GM21526 (cell line): ENCODE measurements at regions not wholly inside any gene's neighbourhood (a gene's known extent, or its start where the extent isn't known, plus 50 kb on each side); places are given as distances from the start of the nearest gene placed in this dataset.
"Not testable (repeated sequence)": the region's sequence is repeated elsewhere in the genome, so short reads cannot be mapped to it uniquely, and the experiment has no call there.

Source experiments
- ATAC-seq: cut with Tn5 transposase; IDR thresholded peaks from one replicate; pipeline ENCODE4 v1.9.1; 2021; ENCODE audit warnings: moderate library complexity; ENCODE audit not compliant: unreplicated experiment, low FRiP score

- ATAC-seq, result no peak
Measured at GRCh38 chr1:192475970-192476369, 99.6 kb upstream of the RGS1 start.

DNA sequence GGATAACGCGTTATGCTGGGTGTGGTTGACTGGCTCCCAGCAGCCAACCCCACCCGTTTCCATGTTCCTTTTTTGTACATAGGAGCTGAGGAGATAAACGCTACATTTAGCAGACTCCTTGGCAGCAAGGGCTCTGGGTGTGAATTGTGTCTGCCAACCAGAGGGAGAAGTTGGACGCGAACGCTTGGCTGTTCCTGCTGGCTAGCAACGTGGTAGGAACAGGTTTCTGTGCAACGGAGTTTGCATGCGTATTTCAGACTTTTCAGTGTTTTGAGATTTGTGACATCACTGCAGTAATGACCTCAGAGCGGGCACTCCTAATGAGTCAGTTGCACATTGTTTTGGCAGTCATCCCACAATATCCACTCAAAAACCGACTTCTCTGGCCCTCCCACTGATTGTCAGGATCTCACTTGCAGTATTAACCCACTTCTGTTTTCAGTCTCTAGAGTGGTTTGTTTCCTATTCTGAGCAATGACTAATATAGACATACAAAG, 98.7 kb upstream of the RGS1 start:
- peak; percentile 74 for ATAC-seq

- peak; percentile 61 for ATAC-seq
Measured at GRCh38 chr1:192477630-192478029, 97.9 kb upstream of the RGS1 start.

DNA sequence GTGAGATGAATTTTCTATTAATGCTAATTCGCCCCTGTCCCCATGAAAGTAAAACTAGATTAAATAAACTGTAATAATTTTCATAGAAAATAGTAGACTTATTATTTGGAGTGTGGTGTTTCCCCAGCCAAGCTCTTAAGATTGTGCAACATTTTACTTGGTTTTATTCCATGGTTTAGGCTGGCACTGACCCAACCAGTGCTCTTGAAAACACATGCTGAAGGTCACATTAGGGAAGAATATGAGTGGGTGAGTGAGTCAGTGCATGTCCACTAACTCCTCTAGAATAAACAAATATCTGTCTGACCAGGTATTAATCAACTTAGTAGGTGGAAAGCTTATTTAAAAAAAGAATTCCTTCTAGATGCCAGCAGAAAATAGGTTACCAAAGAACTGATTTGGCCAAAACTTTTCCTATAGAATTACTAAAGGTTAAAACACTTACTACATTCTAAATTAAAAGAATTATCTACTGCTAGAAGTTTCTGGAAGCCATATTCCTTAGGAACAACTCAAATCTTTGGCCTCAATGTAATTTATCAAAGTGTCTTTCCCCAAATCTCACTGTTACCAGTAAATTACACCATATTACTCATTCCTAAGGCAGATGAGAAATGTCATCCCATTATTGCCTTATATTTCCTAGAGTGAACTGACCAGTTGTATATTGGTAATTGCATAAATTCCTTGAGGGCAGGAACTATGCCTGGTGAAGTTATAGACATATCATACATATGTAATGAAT, 89.7 kb upstream of the RGS1 start:
- no peak for ATAC-seq

- ATAC-seq, result no peak
Measured at GRCh38 chr1:192488058-192488457, 87.5 kb upstream of the RGS1 start.

GRCh38 chr1:192489047-192489446, 86.5 kb upstream of the RGS1 start:
- no peak for ATAC-seq

DNA sequence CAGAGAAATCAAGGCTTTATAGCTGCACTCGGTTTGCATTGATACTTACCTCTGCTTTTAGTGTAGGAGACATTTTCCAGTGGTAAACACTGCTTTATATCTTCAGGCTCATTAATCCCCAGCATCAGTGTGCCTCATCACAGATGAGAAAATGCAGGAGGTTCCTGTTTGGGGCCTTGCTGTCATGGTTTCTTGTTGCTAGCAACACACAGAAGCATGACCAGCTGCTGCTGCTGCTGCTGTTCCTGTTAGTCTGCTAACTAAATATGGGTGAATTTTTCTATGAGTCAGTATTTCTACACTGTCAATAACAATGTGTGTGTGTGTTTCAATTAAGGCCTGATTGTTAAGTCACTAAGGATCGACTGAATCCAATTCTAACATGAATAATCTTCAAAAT, 85.8 kb upstream of the RGS1 start:
- ATAC-seq, result peak; percentile 62

DNA sequence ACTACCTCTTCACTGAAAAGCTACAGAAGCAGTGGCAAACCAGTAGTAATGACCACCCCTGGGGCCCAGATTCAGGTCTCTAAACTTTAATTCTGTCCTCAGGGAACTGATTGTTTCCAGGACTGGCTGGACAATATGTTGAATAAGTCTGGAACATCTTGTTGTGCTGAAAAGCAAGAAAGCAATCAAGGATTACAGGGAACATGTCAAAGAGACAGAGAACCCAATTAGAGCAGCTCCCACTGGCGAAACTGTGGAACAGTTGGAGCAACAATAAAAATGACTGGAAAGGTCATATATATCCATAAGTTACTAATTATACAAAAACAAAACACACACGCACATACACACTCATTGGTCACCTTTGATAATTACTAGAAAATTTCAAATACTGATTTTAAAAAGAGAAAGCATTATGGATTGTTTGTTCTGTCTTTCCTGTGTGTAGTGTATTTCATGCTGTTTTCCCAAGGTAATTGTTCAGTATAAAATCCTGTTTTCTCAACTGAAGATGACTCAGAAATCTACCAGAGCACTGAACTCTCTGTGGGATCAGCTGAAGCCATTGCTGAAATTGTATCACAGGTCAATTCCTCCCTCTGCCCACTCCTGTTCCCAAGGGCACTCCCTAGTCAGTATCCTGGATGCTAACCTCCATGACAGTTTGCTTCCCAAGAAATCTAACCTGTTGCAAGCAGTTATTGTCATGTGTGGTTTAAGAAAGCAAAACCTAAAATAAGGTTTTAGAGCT, 83.6 kb upstream of the RGS1 start:
- ATAC-seq, result no peak

GRCh38 chr1:192493584-192493983, 82.0 kb upstream of the RGS1 start:
- no peak for ATAC-seq

GRCh38 chr1:192496369-192497056, 79.1 kb upstream of the RGS1 start:
- ATAC-seq, result no peak

DNA sequence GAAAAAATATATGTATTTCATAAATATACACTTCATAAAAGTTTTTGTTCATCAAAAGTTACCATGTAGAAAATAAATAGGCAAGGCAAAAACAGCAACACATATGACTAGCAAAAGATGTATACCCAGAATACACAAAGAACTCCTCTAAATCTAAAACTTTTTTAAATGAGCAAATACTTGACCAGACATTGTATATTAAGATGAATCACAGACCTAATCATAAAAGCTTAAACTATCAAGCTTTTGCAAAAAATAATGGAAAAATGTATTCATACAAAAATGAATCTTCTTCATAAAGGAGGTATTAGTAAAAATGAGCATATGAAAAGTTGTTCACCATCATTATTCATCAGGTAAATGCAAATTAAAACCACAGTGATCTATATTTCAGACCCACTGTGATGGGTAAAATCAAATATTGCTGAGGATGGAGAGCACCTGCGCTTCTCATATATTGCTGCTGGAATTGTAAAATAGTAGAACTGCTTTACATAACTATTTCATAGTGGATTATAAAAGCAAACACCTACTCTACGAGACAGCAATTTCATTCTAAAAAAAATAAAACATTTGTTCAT, 78.3 kb upstream of the RGS1 start:
- ATAC-seq, result no peak

DNA sequence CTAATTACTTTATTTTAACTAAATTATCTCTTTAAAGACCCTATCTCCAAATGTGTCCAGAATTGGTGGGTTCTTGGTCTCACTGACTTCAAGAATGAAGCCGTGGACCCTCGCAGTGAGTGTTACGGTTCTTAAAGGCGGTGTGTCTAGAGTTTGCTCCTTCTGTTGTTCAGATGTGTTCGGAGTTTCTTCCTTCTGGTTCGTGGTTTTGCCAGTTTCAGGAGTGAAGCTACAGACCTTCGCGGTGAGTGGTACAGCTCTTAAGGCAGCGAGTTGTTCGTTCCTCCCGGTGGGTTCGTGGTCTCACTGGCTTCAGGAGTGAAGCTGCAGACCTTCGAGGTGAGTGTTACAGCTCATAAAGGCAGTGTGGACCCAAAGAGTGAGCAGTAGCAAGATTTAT, 77.5 kb upstream of the RGS1 start:
- ATAC-seq, result not testable (repeated sequence)

DNA sequence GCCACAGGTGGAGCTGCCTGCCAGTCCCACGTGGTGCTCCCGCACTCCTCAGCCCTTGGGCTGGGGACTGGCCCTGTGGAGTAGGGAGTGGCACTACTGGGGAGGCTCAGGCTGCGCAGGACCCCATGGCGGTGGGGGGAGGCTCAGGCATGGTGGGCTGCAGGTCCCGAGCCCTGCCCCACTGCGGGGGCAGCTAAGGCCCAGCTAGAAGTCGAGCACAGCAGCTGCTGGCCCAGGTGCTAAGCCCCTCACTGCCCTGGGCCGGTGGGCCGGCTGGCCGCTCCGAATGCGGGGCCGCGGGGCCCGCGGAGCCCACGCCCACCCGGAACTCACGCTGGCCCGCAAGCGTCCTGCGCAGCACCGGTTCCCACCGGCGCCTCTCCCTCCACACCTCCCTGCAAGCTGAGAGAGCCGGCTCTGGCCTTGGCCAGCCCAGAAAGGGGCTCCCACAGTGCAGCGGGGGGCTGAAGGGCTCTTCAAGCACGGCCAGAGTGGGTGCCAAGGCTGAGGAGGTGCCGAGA, 76.5 kb upstream of the RGS1 start:
- ATAC-seq, result not testable (repeated sequence)

DNA sequence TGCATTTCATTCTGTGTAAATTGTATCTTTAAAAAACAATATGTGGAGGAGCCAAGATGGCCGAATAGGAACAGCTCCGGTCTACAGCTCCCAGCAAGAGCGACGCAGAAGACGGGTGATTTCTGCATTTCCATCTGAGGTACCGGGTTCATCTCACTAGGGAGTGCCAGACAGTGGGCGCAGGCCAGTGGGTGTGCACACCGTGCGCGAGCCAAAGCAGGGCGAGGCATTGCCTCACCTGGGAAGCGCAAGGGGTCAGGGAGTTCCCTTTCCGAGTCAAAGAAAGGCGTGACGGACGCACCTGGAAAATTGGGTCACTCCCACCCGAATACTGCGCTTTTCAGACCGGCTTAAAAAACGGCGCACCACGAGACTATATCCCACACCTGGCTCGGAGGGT, 75.0 kb upstream of the RGS1 start:
- not testable (repeated sequence) for ATAC-seq

DNA sequence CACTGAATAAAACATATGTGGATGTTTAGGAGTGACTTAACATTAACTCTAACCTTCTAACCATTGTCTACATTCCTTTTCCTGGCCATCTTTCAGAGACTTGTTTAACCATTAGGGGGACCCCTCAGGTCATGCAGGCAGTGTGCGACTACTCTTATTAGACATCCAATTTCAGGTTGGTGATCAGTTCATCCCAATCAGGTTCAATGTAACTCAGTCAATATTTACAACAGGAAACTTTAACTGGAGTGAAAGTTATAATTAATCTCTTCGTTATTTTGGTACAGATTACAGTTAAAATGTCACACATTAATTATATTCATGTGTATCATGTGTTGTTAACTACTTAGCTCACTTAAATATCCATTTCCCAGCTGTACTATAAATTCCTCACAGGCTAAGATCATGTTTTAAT, 68.8 kb upstream of the RGS1 start:
- ATAC-seq, result peak; percentile 92

GRCh38 chr1:192512426-192513162, 63.0 kb upstream of the RGS1 start:
- ATAC-seq, result no peak

DNA sequence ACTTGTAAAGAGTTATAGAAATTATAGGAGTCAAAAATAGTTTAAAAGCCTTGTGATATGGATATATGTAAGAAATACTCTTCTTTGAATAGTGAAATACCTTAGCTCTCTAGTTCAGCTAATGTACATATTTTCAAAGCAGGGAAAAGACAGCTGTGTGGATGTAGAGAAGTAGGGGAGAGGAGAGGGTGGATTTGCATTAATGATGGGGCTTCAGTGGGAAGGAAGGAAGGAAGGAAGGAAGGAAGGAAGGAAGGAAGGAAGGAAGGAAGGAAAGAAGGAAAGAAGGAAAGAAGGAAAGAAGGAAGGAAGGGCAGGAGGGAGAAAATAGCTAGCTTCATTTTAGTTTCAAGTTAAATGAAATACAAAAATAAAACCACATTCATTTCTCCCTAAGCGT, 62.4 kb upstream of the RGS1 start:
- ATAC-seq, result no peak

DNA sequence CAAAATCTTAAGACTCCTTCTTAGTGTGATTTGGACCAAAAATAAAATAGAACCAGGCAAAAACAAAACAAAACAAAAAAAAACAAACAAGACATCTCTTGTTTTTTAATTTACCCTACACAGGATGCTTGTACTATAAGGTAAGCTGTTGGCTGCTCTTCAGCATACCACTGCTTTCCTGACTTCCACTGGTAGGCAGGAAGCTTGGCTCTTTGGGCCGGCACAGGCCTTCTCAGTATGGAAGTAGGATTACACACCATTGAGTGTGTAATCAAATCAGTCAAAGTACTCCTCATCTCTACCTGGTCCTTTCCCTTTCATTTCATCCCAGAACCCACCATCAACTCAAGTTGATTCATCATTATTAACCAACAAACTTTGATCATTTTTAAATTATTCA, 61.9 kb upstream of the RGS1 start:
- no peak for ATAC-seq

GRCh38 chr1:192516776-192517297, 58.7 kb upstream of the RGS1 start:
- peak; percentile 98 for ATAC-seq
